ENCODE measurements at regions not wholly inside any gene's neighbourhood (a gene's known extent, or its start where the extent isn't known, plus 50 kb on each side); places are given as distances from the start of the nearest gene placed in this dataset.

DNA sequence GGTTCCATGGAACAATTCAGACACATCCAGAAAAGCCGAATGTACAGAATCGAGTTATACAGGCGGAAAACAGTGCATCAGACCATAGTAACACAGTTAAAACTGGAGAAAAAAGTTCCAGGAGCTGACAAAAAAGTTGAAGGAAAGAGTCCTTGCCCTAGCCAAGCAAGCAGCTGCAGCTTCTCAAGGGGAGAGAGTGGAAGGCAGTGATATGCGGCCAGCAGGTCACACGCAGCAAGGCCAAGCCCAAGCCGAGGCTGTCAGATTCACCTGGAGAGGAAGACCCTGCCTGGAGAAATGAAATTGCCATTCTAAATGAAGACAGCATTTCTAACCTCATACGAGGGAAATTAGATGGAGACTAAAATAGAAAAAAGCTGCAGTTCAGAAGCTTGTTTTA, 55.8 kb downstream of the RGS12 start:
- ChIA-PET CTCF (interaction anchor here (0.8 to 4.5 kb wide), 5 partner anchors 79 to 131 kb away, joined by 3 to 100 read pairs (median 4); partner anchors contain the start of gene HGFAC), POLR2A (no interaction called here)
- TF ChIP-seq, protein P1, sequence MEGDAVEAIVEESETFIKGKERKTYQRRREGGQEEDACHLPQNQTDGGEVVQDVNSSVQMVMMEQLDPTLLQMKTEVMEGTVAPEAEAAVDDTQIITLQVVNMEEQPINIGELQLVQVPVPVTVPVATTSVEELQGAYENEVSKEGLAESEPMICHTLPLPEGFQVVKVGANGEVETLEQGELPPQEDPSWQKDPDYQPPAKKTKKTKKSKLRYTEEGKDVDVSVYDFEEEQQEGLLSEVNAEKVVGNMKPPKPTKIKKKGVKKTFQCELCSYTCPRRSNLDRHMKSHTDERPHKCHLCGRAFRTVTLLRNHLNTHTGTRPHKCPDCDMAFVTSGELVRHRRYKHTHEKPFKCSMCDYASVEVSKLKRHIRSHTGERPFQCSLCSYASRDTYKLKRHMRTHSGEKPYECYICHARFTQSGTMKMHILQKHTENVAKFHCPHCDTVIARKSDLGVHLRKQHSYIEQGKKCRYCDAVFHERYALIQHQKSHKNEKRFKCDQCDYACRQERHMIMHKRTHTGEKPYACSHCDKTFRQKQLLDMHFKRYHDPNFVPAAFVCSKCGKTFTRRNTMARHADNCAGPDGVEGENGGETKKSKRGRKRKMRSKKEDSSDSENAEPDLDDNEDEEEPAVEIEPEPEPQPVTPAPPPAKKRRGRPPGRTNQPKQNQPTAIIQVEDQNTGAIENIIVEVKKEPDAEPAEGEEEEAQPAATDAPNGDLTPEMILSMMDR (IDR thresholded peaks at IDR 0.05; ENCODE audit: control extremely low read depth, extremely low read depth, low read depth, missing control alignments): no peak
- DNase-seq (ENCODE audit: extremely low spot score): no peak

GRCh38 chr4:3349116-3349515, 56.3 kb downstream of the RGS12 start:
- TF ChIP-seq, protein P1 (IDR thresholded peaks at IDR 0.05; ENCODE audit: control extremely low read depth, extremely low read depth, low read depth, missing control alignments): no peak
- CTCF ChIA-PET: interaction anchor here (0.8 to 4.5 kb wide), 5 partner anchors 78 to 131 kb away, joined by 3 to 100 read pairs (median 4); partner anchors contain the start of gene HGFAC
- DNase-seq (ENCODE audit: extremely low spot score): no peak
- POLR2A ChIA-PET: no interaction called here

DNA sequence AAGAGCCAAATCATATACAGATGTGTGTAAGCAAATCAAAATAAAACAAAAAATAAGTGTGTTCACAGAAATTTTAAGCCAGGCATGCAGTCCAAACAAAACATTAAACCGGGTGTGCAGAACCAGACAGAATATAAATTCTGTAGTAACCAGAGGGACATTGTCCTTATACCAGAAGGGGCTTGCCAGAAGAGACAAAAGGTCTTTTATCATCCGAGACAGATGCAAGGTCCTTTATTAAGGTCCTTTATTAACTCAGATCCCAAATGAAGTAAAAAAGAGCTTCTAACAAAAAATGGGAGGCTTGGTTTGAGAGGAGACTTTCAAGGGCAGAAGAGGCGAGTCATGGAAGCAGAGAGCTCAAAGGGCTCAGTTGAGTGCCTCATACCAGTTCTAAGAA, 59.2 kb downstream of the RGS12 start:
- DNase-seq (ENCODE audit: extremely low spot score): no peak
- ChIA-PET POLR2A (no interaction called here), CTCF (interaction anchor here (2.1 kb wide), 1 partner anchor 91 kb away, joined by 8 read pairs; no protein-coding TSS in a partner anchor)
- TF ChIP-seq, protein P1 (IDR thresholded peaks at IDR 0.05; ENCODE audit: control extremely low read depth, extremely low read depth, low read depth, missing control alignments): no peak

GRCh38 chr4:3352505-3352904, 59.7 kb downstream of the RGS12 start:
- POLR2A ChIA-PET: no interaction called here
- CTCF ChIA-PET: interaction anchor here (2.6 kb wide), 1 partner anchor 91 kb away, joined by 10 read pairs; no protein-coding TSS in a partner anchor
- DNase-seq (ENCODE audit: extremely low spot score): no peak
- TF ChIP-seq, protein P1 (IDR thresholded peaks at IDR 0.05; ENCODE audit: control extremely low read depth, extremely low read depth, low read depth, missing control alignments): no peak

DNA sequence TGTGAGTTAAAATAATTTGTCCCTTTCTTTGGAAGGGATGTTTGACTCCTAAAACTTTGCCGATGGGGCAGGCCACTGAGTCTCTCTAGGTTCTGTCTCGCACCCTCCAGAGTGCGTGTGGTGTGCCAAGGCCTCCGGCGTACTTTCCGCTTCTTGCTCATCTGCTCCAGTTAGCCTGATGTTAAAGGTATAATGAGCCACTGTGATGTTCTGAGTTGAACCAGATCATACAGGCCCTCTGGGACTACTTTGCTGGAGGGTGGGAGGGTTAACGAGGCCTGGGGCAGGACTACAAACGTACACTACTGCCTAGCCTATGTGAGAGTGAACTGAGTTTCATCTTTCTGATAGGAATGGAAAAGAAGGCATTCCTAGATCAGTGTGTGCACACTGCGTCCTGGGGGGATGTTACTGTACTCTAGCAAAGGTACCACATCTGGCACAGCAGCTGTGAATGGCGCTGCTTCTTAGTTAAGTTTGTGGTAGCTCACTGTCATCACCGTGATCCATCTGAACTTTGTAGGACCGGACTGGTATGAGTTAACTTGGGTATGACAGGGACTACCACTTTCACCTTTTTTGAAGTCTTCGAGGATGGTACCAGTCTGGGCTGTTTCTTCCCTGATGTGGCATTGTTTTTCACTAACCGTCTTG, 60.2 kb downstream of the RGS12 start:
- no peak for DNase-seq (ENCODE audit: extremely low spot score)
- ChIA-PET CTCF (interaction anchor here (2.1 to 2.6 kb wide), 2 partner anchors 17 to 91 kb away, joined by 6 to 10 read pairs; no protein-coding TSS in a partner anchor), POLR2A (no interaction called here)
- TF ChIP-seq, protein P1 (IDR thresholded peaks at IDR 0.05; ENCODE audit: control extremely low read depth, extremely low read depth, low read depth, missing control alignments): no peak

DNA sequence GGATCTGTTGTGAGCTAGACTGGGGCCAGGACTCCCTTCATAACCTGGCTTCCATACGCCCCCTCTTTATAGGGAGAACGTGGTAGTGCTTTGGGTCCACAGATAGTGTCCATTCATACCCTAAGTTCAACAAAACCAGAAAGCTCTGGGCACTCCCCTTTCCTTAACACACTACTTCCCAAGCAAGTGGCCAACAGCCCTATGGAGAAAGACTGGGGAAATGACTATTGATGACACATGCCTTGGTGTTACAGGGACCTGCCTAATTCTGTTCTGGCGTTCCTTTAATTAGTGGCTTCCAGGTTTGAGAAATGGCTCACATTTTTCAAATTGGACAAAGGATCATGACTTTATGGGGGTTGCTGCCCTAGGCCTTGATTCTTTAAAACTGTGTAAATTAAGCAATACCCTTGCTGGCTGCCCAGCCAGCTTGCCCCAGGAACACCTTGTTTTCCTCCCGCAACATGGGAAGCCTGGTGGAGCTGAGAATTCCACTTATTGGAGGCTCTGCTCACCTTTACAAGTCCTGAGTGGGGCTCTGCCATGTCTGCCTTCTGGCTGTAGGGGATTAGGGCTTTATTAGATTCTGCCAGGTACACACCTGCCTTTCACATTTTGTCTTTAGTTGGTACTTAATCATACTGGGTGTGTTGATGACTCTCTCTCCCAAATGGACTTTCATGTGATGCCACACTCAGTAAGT, 61.1 kb downstream of the RGS12 start:
- ChIA-PET POLR2A (interaction anchor here (0.6 kb wide), 1 partner anchor 124 kb away, joined by 3 read pairs; no protein-coding TSS in a partner anchor), CTCF (interaction anchor here (1.0 to 5.2 kb wide), 6 partner anchors 8 to 126 kb away, joined by 3 to 34 read pairs (median 8); no protein-coding TSS in a partner anchor)

More for the DNA sequence above, 61.1 kb downstream of the RGS12 start:
- TF ChIP-seq, protein P1 (IDR thresholded peaks at IDR 0.05; ENCODE audit: control extremely low read depth, extremely low read depth, low read depth, missing control alignments): no peak
- DNase-seq (ENCODE audit: extremely low spot score): no peak

Measured in GM10248 (cell line).